Gastrocnemius medialis (tissue), 4 donors: ENCODE measurements at regions not wholly inside any gene's neighbourhood (a gene's known extent, or its start where the extent isn't known, plus 50 kb on each side); places are given as distances from the start of the nearest gene placed in this dataset.
"Not testable (repeated sequence)": the region's sequence is repeated elsewhere in the genome, so short reads cannot be mapped to it uniquely, and the experiment has no call there.

Experiments used
- CTCF ChIP-seq, 5 experiments: fragments of 450-650 bp in 3 of 5; fragments of 200-600 bp in 2 of 5; sonication (generic) in 2 of 5; IDR thresholded peaks in 4 of 5; conservative IDR thresholded peaks in 1 of 5; 1 replicate in 4 of 5; 2 replicates in 1 of 5; pipeline ENCODE4 v1.5.1; 2016 to 2019; ENCODE audit warnings: antibody characterized with exemption in 5 of 5, mild to moderate bottlenecking in 3 of 5, moderate library complexity in 3 of 5
- POLR2A ChIP-seq, 2 donors: fragments of 450-650 bp; IDR thresholded peaks; one replicate each; pipeline ENCODE4 v1.6.1; 2017; ENCODE audit warnings: antibody characterized with exemption in 2 of 2, mild to moderate bottlenecking in 2 of 2, moderate library complexity in 2 of 2

- TF ChIP-seq POLR2A (IDR thresholded peaks at IDR 0.05); CTCF (IDR thresholded peaks at IDR 0.05 in 4 of 5, conservative IDR thresholded peaks at IDR 0.05 in 1 of 5): not testable (repeated sequence)
Measured at GRCh38 chr7:51388241-51388640, 71.6 kb upstream of the COBL start.
